GM12865 (cell line): ENCODE measurements at regions not wholly inside any gene's neighbourhood (a gene's known extent, or its start where the extent isn't known, plus 50 kb on each side); places are given as distances from the start of the nearest gene placed in this dataset.

Experiments
- DNase-seq: peaks from one replicate; pipeline ENCODE4 v3.0.0; 2010; ENCODE audit warnings: low read depth
- H3K4me3 ChIP-seq: 2 replicates; pipeline ENCODE4 v1.5.1; 2011; ENCODE audit warnings: mild to moderate bottlenecking, low read depth, low read length, control low read depth
- TF ChIP-seq, protein P1 (sequence below): IDR thresholded peaks from 2 replicates; pipeline ENCODE4 v1.5.1; 2011; ENCODE audit warnings: low read length, control low read depth, low read depth, inconsistent platforms; ENCODE audit not compliant: insufficient read depth; ENCODE audit errors: missing control alignments

DNA sequence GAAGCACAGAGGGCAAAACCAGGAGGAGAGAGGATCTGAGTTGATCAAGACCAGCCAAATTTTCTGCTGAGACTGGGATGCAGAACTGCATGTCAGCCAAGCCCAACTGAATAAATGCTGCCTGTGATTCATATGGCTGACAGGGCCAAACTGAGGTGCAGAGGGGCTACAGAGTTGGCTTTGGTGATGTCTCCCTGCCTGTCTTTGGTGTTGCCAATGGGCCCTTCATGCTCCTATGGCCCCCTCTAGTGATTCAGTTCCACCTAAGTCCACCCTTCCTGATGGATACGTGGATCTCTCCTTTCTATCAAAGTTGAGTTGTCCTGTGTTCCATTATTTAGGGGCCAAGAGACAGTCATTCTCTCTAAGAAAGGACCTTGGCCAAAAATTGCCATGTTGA lies 163.6 kb upstream of the TLE4 start:
- TF ChIP-seq, protein P1, sequence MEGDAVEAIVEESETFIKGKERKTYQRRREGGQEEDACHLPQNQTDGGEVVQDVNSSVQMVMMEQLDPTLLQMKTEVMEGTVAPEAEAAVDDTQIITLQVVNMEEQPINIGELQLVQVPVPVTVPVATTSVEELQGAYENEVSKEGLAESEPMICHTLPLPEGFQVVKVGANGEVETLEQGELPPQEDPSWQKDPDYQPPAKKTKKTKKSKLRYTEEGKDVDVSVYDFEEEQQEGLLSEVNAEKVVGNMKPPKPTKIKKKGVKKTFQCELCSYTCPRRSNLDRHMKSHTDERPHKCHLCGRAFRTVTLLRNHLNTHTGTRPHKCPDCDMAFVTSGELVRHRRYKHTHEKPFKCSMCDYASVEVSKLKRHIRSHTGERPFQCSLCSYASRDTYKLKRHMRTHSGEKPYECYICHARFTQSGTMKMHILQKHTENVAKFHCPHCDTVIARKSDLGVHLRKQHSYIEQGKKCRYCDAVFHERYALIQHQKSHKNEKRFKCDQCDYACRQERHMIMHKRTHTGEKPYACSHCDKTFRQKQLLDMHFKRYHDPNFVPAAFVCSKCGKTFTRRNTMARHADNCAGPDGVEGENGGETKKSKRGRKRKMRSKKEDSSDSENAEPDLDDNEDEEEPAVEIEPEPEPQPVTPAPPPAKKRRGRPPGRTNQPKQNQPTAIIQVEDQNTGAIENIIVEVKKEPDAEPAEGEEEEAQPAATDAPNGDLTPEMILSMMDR = no peak
- no peak for DNase-seq

GRCh38 chr9:79408617-79409016 lies 163.1 kb upstream of the TLE4 start:
- no peak overlapping the region for H3K4me3 ChIP-seq
- no peak for DNase-seq
- TF ChIP-seq, protein P1 = no peak

More for the DNA sequence above, 163.6 kb upstream of the TLE4 start:
- no peak overlapping the region for H3K4me3 ChIP-seq

GRCh38 chr9:79409182-79409823 lies 162.5 kb upstream of the TLE4 start:
- TF ChIP-seq, protein P1 = no peak
- no peak for DNase-seq
- H3K4me3 ChIP-seq = no peak overlapping the region

DNA sequence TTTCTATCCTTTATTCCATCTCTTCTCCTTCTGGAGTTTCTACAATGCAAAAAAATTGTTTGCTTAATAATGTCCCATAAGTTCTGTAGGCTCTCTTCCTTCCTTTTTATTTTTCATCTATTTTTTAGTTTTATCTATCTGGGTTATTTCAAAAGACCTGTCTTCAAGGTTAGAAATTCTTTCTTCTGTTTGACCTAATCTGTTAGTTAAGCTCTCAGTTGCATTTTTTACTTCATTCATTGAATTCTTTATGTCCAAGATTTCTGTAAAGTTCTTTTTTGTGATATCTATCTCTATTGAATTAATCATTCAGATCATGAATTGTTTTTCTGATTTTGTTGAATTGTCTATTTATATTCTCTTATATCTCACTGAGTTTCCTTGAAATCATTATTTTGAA lies 145.9 kb upstream of the TLE4 start:
- TF ChIP-seq, protein P1 = no peak
- DNase-seq = no peak
- no peak overlapping the region for H3K4me3 ChIP-seq

- no peak for DNase-seq
- TF ChIP-seq, protein P1 = no peak
- H3K4me3 ChIP-seq = no peak overlapping the region
Measured at GRCh38 chr9:79428422-79428821, 143.3 kb upstream of the TLE4 start.

- no peak for DNase-seq
- no peak overlapping the region for H3K4me3 ChIP-seq
- TF ChIP-seq, protein P1 = no peak
Measured at GRCh38 chr9:79430619-79431018, 141.1 kb upstream of the TLE4 start.
